ENCODE measurements at regions not wholly inside any gene's neighbourhood (a gene's known extent, or its start where the extent isn't known, plus 50 kb on each side); places are given as distances from the start of the nearest gene placed in this dataset.

DNA sequence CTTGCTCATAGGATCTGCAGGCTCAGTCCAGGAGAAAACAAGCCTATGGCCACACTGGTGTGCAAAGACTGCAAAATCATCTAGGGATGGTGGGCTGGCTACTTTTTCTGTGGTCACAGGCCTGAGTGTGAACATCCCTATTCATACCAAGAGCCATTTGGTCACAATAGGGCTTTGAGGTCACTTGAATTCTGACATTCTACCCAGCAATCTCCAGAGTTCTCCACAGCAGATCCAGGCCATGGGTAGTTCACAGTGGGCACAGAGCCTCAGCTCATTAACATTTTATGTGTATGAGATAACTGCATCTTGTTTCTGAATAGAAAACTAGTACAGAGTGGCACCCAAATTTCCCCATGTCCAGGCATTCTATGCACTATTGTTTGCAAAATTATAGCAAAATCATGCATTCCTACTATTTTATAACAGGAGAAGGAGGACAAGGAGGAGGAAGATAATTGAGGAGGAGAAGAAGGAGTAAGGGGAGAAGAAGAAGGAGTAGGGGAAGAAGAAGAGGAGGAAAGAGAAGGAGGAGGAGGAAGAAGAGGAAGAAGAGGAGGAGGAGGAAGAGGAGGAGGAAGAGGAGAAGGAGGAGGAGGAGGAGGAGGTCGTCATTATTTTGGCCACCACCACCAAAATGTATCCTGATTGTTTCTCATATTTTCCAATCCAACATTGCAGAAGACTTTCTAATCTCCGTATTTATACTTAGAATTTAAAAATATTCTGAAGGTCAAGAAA is 129.0 kb downstream of the SEMA6D start:
- TF ChIP-seq, protein P1, sequence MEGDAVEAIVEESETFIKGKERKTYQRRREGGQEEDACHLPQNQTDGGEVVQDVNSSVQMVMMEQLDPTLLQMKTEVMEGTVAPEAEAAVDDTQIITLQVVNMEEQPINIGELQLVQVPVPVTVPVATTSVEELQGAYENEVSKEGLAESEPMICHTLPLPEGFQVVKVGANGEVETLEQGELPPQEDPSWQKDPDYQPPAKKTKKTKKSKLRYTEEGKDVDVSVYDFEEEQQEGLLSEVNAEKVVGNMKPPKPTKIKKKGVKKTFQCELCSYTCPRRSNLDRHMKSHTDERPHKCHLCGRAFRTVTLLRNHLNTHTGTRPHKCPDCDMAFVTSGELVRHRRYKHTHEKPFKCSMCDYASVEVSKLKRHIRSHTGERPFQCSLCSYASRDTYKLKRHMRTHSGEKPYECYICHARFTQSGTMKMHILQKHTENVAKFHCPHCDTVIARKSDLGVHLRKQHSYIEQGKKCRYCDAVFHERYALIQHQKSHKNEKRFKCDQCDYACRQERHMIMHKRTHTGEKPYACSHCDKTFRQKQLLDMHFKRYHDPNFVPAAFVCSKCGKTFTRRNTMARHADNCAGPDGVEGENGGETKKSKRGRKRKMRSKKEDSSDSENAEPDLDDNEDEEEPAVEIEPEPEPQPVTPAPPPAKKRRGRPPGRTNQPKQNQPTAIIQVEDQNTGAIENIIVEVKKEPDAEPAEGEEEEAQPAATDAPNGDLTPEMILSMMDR (IDR thresholded peaks at IDR 0.05; ENCODE audit: low read depth, low read length, missing control alignments), result no peak
- in situ Hi-C loops (cut with HindIII; ENCODE audit: low sequenced_read_pairs), result loop anchor here (5.0 kb wide), 1 partner anchor 101 kb away; no protein-coding TSS in a partner anchor
- H3K4me3 ChIP-seq (ENCODE audit: low read depth, low read length), result no peak overlapping the region
- no peak for DNase-seq (ENCODE audit: low read depth)

DNA sequence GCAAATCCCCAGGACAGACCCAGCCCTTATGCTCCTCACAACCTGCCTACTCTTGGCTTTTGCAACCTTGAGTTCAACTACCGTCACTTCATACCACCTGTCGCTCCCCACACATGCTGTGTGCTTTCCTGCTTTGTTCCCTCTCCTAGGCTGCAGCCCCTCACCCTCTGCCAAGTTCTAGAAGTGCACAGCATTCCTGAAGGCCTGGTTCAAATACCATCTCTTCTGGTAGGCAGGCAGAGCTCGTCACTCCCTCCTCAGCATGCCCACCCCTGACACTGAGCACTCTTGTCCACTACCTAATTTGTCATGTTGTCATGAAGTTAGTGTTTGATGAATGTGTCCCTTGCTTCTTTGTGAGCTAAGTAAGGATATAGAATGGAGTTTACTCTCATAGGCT is 129.6 kb downstream of the SEMA6D start:
- in situ Hi-C loops (cut with HindIII; ENCODE audit: low sequenced_read_pairs), result loop anchor here (5.0 kb wide), 1 partner anchor 100 kb away; no protein-coding TSS in a partner anchor
- TF ChIP-seq, protein P1 (IDR thresholded peaks at IDR 0.05; ENCODE audit: low read depth, low read length, missing control alignments), result no peak
- no peak for DNase-seq (ENCODE audit: low read depth)
- no peak overlapping the region for H3K4me3 ChIP-seq (ENCODE audit: low read depth, low read length)

DNA sequence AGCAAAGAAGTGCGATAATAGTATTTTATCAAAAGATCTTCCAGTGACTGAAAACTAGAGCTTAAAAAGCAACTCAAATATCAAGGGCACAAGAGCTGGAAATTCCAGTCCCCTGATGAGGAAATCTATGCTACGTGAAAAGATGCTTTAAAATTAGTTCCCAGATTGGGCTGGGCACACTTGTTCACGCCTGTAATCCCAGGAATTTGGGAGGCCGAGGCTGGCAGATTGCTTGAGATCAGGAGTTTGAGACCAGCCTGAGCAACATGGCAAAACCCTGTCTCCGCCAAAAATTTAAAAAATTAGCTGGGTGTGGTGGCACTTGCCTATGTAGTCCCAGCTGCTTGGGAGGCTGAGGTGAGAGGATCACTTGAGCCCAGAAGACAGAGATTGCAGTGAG is 138.8 kb downstream of the SEMA6D start:
- TF ChIP-seq, protein P1 (IDR thresholded peaks at IDR 0.05; ENCODE audit: low read depth, low read length, missing control alignments), result no peak
- H3K4me3 ChIP-seq (ENCODE audit: low read depth, low read length), result no peak overlapping the region
- in situ Hi-C loops (cut with HindIII; ENCODE audit: low sequenced_read_pairs), result no loop called here
- no peak for DNase-seq (ENCODE audit: low read depth)

DNA sequence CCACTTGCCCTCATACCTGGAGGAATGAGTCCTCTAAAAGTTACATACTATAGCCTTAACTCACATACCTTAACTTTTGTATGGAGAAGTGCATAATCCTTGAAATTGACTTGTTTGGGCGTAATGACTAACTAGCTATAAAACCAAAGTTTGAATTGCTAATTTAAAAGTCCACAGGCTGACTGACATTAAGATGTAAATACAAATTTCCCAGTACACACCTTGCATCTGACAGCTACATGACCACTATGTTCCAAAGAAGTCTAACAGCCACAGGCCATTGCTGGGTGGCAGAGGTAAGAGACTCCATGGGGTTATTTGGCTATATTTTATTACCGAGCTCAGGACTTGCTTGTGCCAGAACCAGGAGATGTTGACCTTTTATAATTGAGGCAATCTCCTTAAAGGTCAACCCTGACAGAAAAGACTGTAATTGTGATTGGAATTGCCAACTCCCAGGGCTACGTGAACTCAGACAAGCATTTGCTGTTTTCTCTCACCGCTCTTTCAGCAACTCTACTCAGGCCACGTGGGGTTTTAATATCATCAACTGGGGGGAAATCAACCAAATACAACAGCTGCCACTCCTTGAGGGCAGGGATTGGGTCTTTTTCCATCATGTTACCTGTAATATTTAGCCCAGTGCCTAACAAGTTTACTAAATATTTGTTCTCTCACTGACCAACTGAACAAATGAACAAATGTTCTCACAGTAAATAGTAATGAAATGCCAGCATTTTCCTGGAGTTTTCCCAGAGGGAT is 139.9 kb downstream of the SEMA6D start:
- TF ChIP-seq, protein P1 (IDR thresholded peaks at IDR 0.05; ENCODE audit: low read depth, low read length, missing control alignments), result no peak
- H3K4me3 ChIP-seq (ENCODE audit: low read depth, low read length), result no peak overlapping the region
- in situ Hi-C loops (cut with HindIII; ENCODE audit: low sequenced_read_pairs), result no loop called here
- DNase-seq (ENCODE audit: low read depth), result no peak

DNA sequence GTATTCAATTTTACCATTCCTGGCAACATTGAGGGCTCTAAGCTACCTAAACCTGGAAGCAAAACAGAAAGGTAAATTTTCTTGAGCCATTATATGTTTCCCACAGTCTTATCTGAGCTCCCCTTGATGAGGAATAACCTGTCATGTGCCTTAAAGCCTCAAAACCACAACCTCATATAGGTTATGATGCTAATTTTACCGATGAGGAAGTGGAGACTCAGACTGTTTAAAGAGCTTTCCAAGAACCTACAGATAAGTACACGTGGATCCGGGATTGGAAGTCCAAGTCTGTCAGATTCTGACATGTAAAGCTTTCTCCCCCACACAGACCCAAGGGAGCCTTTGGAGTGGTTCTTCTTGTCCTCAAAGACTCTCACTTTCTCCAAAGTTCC is 140.5 kb downstream of the SEMA6D start:
- TF ChIP-seq, protein P1 (IDR thresholded peaks at IDR 0.05; ENCODE audit: low read depth, low read length, missing control alignments), result no peak
- in situ Hi-C loops (cut with HindIII; ENCODE audit: low sequenced_read_pairs), result no loop called here
- no peak overlapping the region for H3K4me3 ChIP-seq (ENCODE audit: low read depth, low read length)
- no peak for DNase-seq (ENCODE audit: low read depth)

DNA sequence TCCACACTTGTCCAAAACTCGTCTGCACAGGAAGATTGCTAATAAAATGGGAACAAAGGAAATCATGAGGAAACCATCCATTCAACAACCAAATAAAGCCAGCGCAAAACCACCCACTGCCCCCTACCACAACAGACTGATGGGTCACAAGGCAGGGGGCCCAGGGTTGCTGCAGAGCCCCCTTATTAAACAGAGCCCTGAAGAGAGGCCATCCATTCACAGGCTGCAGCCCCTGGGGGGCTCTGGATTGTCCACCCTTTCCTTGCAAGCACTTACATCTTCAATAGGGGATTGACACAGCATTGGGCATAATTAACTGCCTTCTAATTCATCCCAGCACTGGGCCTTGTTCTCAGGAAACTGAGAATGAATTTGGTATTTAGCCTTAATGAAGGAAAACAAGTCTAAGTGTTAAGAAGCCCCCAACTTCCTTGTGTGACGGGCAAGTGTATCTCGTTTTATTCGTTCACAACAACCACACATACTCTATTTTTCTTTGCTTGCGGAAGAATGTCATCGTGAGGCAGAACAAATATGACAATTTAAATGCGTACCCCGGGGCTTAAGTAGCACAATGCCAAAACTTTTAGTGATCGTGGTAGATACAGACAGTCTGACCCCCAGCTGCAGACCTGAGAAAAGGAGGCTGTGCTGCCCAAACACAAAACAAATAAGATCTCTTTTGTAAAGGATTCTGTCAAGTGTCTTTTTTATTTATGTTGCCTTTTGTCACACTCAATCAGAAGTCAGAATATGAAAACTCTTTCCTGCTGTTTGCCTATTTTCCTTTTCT is 144.0 kb downstream of the SEMA6D start:
- H3K4me3 ChIP-seq (ENCODE audit: low read depth, low read length), result no peak overlapping the region
- TF ChIP-seq, protein P1 (IDR thresholded peaks at IDR 0.05; ENCODE audit: low read depth, low read length, missing control alignments), result no peak
- no peak for DNase-seq (ENCODE audit: low read depth)
- in situ Hi-C loops (cut with HindIII; ENCODE audit: low sequenced_read_pairs), result no loop called here

All from astrocyte of the cerebellum (primary cell).